ENCODE measurements at regions not wholly inside any gene's neighbourhood (a gene's known extent, or its start where the extent isn't known, plus 50 kb on each side); places are given as distances from the start of the nearest gene placed in this dataset.

GRCh38 chr16:87240211-87241136 lies 76.7 kb downstream of the C16orf95 start:
- peak; percentile 53 for DNase-seq
- Histone ChIP-seq H3K79me2 (ENCODE audit: insufficient read depth) (no peaks in the 10 kb centered on the region), H3F3A (ENCODE audit: insufficient read depth) (no peaks in the 10 kb centered on the region), H3K4me1 (ENCODE audit: insufficient read depth) (peaks cover 4% of the 10 kb centered on the region; the same call in 1 of the 2 replicates), H3K27me3 (replicated peaks; ENCODE audit: insufficient read depth) (peaks cover 13% of the 10 kb centered on the region; the same call in 1 of the 2 replicates), H3K9me3 (ENCODE audit: low read depth) (no peaks in the 10 kb centered on the region), H3K4me2 (ENCODE audit: unreplicated experiment) (no peak overlapping the region), H3K9ac (no peak overlapping the region), H3K9me2 (ENCODE audit: insufficient read depth) (no peaks in the 10 kb centered on the region), H2AFZ (no peak overlapping the region), H3K4me3 (no peak overlapping the region), H3K27ac (no peak overlapping the region), H4K20me1 (ENCODE audit: insufficient read depth) (no peaks in the 10 kb centered on the region), H3K36me3 (ENCODE audit: low read depth) (no peaks in the 10 kb centered on the region)
- TF ChIP-seq EZH2phosphoT487 (IDR thresholded peaks at IDR 0.05; ENCODE audit: insufficient read depth, low read depth) (no peak), EZH2 (IDR thresholded peaks at IDR 0.05; ENCODE audit: insufficient read depth, poor library complexity, severe bottlenecking) (no peak)
- in situ Hi-C loops (cut with MboI), result no loop called here
- 65 to 69% methylated on average over 14 of the region's 14 CpGs for WGBS, 2 experiments (ENCODE audit: low coverage in 1 of 2, low lambda C conversion rate in 2 of 2, missing lambda C conversion rate in 2 of 2)

GRCh38 chr16:87241137-87241771 lies 75.9 kb downstream of the C16orf95 start:
- H3K9me3 ChIP-seq (ENCODE audit: low read depth), result no peaks in the 10 kb centered on the region
- WGBS, 2 experiments (ENCODE audit: low coverage in 1 of 2, low lambda C conversion rate in 2 of 2, missing lambda C conversion rate in 2 of 2), result 82% methylated on average over 14 to 15 of the region's 15 CpGs
- no peak overlapping the region for H3K4me2 ChIP-seq (ENCODE audit: unreplicated experiment)
- H4K20me1 ChIP-seq (ENCODE audit: insufficient read depth), result no peaks in the 10 kb centered on the region
- H3K4me3 ChIP-seq, result no peak overlapping the region
- DNase-seq, result no peak
- in situ Hi-C loops (cut with MboI), result no loop called here
- no peak for TF ChIP-seq EZH2phosphoT487 (IDR thresholded peaks at IDR 0.05; ENCODE audit: insufficient read depth, low read depth)
- no peak for TF ChIP-seq EZH2 (IDR thresholded peaks at IDR 0.05; ENCODE audit: insufficient read depth, poor library complexity, severe bottlenecking)
- H3F3A ChIP-seq (ENCODE audit: insufficient read depth), result no peaks in the 10 kb centered on the region
- no peaks in the 10 kb centered on the region for H3K36me3 ChIP-seq (ENCODE audit: low read depth)
- no peak overlapping the region for H3K9ac ChIP-seq
- H3K9me2 ChIP-seq (ENCODE audit: insufficient read depth), result no peaks in the 10 kb centered on the region
- H2AFZ ChIP-seq, result no peak overlapping the region
- H3K4me1 ChIP-seq (ENCODE audit: insufficient read depth), result peaks cover 4% of the 10 kb centered on the region; the same call in 1 of the 2 replicates
- H3K27me3 ChIP-seq (replicated peaks; ENCODE audit: insufficient read depth), result peaks cover 13% of the 10 kb centered on the region; the same call in 1 of the 2 replicates
- no peak overlapping the region for H3K27ac ChIP-seq
- no peaks in the 10 kb centered on the region for H3K79me2 ChIP-seq (ENCODE audit: insufficient read depth)

GRCh38 chr16:87243478-87243877 lies 73.7 kb downstream of the C16orf95 start:
- peaks cover 13% of the 10 kb centered on the region; the same call in 1 of the 2 replicates for H3K27me3 ChIP-seq (replicated peaks; ENCODE audit: insufficient read depth)
- H3K79me2 ChIP-seq (ENCODE audit: insufficient read depth), result no peaks in the 10 kb centered on the region
- H3F3A ChIP-seq (ENCODE audit: insufficient read depth), result no peaks in the 10 kb centered on the region
- no peak for TF ChIP-seq EZH2phosphoT487 (IDR thresholded peaks at IDR 0.05; ENCODE audit: insufficient read depth, low read depth)
- TF ChIP-seq EZH2 (IDR thresholded peaks at IDR 0.05; ENCODE audit: insufficient read depth, poor library complexity, severe bottlenecking), result no peak
- no peak overlapping the region for H3K9ac ChIP-seq
- no peak overlapping the region for H3K4me2 ChIP-seq (ENCODE audit: unreplicated experiment)
- no peaks in the 10 kb centered on the region for H3K9me2 ChIP-seq (ENCODE audit: insufficient read depth)
- H3K4me3 ChIP-seq, result no peak overlapping the region
- no peak for DNase-seq
- H3K4me1 ChIP-seq (ENCODE audit: insufficient read depth), result peaks cover 4% of the 10 kb centered on the region; the same call in 1 of the 2 replicates
- H2AFZ ChIP-seq, result no peak overlapping the region
- no peak overlapping the region for H3K27ac ChIP-seq
- in situ Hi-C loops (cut with MboI), result no loop called here
- H4K20me1 ChIP-seq (ENCODE audit: insufficient read depth), result no peaks in the 10 kb centered on the region
- H3K36me3 ChIP-seq (ENCODE audit: low read depth), result no peaks in the 10 kb centered on the region
- 66 to 70% methylated on average over 7 of the region's 7 CpGs for WGBS, 2 experiments (ENCODE audit: low coverage in 1 of 2, low lambda C conversion rate in 2 of 2, missing lambda C conversion rate in 2 of 2)
- no peaks in the 10 kb centered on the region for H3K9me3 ChIP-seq (ENCODE audit: low read depth)

GRCh38 chr16:87244636-87245197 lies 72.5 kb downstream of the C16orf95 start:
- Histone ChIP-seq H3K27ac (no peak overlapping the region), H3F3A (ENCODE audit: insufficient read depth) (no peaks in the 10 kb centered on the region), H3K4me2 (ENCODE audit: unreplicated experiment) (no peak overlapping the region), H3K9ac (no peak overlapping the region), H3K9me2 (ENCODE audit: insufficient read depth) (no peaks in the 10 kb centered on the region), H3K36me3 (ENCODE audit: low read depth) (no peaks in the 10 kb centered on the region), H3K27me3 (replicated peaks; ENCODE audit: insufficient read depth) (peaks cover 13% of the 10 kb centered on the region; the same call in 1 of the 2 replicates), H3K79me2 (ENCODE audit: insufficient read depth) (no peaks in the 10 kb centered on the region), H4K20me1 (ENCODE audit: insufficient read depth) (no peaks in the 10 kb centered on the region), H3K9me3 (ENCODE audit: low read depth) (no peaks in the 10 kb centered on the region), H3K4me3 (no peak overlapping the region), H2AFZ (no peak overlapping the region), H3K4me1 (ENCODE audit: insufficient read depth) (peaks cover 4% of the 10 kb centered on the region; the same call in 1 of the 2 replicates)
- TF ChIP-seq EZH2phosphoT487 (IDR thresholded peaks at IDR 0.05; ENCODE audit: insufficient read depth, low read depth), result no peak
- TF ChIP-seq EZH2 (IDR thresholded peaks at IDR 0.05; ENCODE audit: insufficient read depth, poor library complexity, severe bottlenecking), result no peak
- DNase-seq, result no peak
- 57 to 60% methylated on average over 7 of the region's 7 CpGs for WGBS, 2 experiments (ENCODE audit: low coverage in 1 of 2, low lambda C conversion rate in 2 of 2, missing lambda C conversion rate in 2 of 2)
- in situ Hi-C loops (cut with MboI), result no loop called here

Measured in GM23248 (cell line).